Stimulated activated effector memory CD8-positive, alpha-beta T cell treated with anti-CD3 and anti-CD28 coated beads, Interleukin-12 subunit alpha, Interleukin-12 subunit beta, amount 100 ng/mL, for 72 hours (primary cell): ENCODE measurements at regions not wholly inside any gene's neighbourhood (a gene's known extent, or its start where the extent isn't known, plus 50 kb on each side); places are given as distances from the start of the nearest gene placed in this dataset.

Experiments
- ATAC-seq: fragments of 150-1000 bp; cut with Tn5 transposase; 2 replicates; pipeline ENCODE4 v1.10.0; 2021
- DNase-seq, 2 donors: peaks; one replicate each; pipeline ENCODE4 v3.0.0; 2021 to 2022; ENCODE audit warnings: low spot score in 2 of 2
- H3K27ac Mint-ChIP-seq: one replicate; pipeline ENCODE4 v1.8.0; 2022; ENCODE audit warnings: mild to moderate bottlenecking, mixed read lengths
- H3K36me3 Mint-ChIP-seq: one replicate; pipeline ENCODE4 v1.8.0; 2022; ENCODE audit warnings: mild to moderate bottlenecking, mixed read lengths
- H3K4me1 Mint-ChIP-seq: one replicate; pipeline ENCODE4 v1.8.0; 2022; ENCODE audit warnings: mixed read lengths
- H3K4me3 Mint-ChIP-seq: one replicate; pipeline ENCODE4 v1.8.0; 2022; ENCODE audit warnings: mild to moderate bottlenecking, mixed read lengths
- H3K9me3 Mint-ChIP-seq: one replicate; pipeline ENCODE4 v1.8.0; 2022; ENCODE audit warnings: mixed read lengths

GRCh38 chr18:66211749-66212148, 392.1 kb downstream of the CDH19 start:
- H3K4me1 Mint-ChIP-seq: no peaks in the 10 kb centered on the region
- H3K4me3 Mint-ChIP-seq: no peak overlapping the region
- peaks cover 3% of the 10 kb centered on the region for H3K9me3 Mint-ChIP-seq
- no peaks in the 10 kb centered on the region for H3K36me3 Mint-ChIP-seq
- no peak for ATAC-seq
- no peak for DNase-seq
- no peak overlapping the region for H3K27ac Mint-ChIP-seq

DNA sequence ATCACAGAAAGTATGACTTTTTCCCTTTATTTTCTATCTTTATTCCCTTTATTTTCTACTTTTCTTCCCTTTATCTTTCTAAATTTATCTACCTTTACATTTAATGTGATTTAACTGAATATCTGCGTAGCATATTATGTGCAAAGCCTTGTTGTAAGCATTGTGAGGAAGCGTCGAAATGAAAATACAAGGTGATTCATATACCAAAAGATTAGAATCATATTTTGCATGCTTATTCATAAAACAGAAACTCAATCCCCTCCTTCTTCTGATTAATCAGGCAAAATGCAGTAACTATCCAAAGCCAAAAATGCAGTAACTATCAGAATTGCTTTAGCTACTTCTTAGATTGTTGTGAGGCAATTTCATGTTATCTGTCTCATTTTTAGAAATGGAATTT, 393.0 kb downstream of the CDH19 start:
- peaks cover 3% of the 10 kb centered on the region for H3K9me3 Mint-ChIP-seq
- ATAC-seq (no peak), DNase-seq (no peak)
- H3K36me3 Mint-ChIP-seq: no peaks in the 10 kb centered on the region
- H3K4me1 Mint-ChIP-seq: no peaks in the 10 kb centered on the region
- H3K27ac Mint-ChIP-seq: no peak overlapping the region
- H3K4me3 Mint-ChIP-seq: no peak overlapping the region

- ATAC-seq (no peak), DNase-seq (no peak)
- H3K36me3 Mint-ChIP-seq: no peaks in the 10 kb centered on the region
- peaks cover 6% of the 10 kb centered on the region for H3K9me3 Mint-ChIP-seq
- H3K27ac Mint-ChIP-seq: no peak overlapping the region
- no peak overlapping the region for H3K4me3 Mint-ChIP-seq
- H3K4me1 Mint-ChIP-seq: no peaks in the 10 kb centered on the region
Measured at GRCh38 chr18:66209656-66210055, 394.2 kb downstream of the CDH19 start.

GRCh38 chr18:66196805-66197204, 407.1 kb downstream of the CDH19 start:
- Mint-ChIP-seq H3K9me3 (peaks cover 15% of the 10 kb centered on the region), H3K36me3 (no peaks in the 10 kb centered on the region), H3K27ac (no peak overlapping the region), H3K4me3 (no peak overlapping the region), H3K4me1 (no peaks in the 10 kb centered on the region)
- DNase-seq: no peak
- no peak for ATAC-seq

GRCh38 chr18:66193938-66194337, 410.0 kb downstream of the CDH19 start:
- H3K36me3 Mint-ChIP-seq: no peaks in the 10 kb centered on the region
- H3K4me3 Mint-ChIP-seq: no peak overlapping the region
- H3K9me3 Mint-ChIP-seq: peaks cover 14% of the 10 kb centered on the region
- no peaks in the 10 kb centered on the region for H3K4me1 Mint-ChIP-seq
- ATAC-seq (no peak), DNase-seq (no peak)
- no peak overlapping the region for H3K27ac Mint-ChIP-seq

GRCh38 chr18:66193394-66193793, 410.5 kb downstream of the CDH19 start:
- H3K9me3 Mint-ChIP-seq: peaks cover 15% of the 10 kb centered on the region
- peak; percentile 31 for ATAC-seq
- no peak overlapping the region for H3K4me3 Mint-ChIP-seq
- H3K4me1 Mint-ChIP-seq: no peaks in the 10 kb centered on the region
- H3K36me3 Mint-ChIP-seq: no peaks in the 10 kb centered on the region
- no peak overlapping the region for H3K27ac Mint-ChIP-seq
- no peak for DNase-seq

GRCh38 chr18:66168685-66169235, 417.9 kb downstream of the CDH7 start:
- DNase-seq: no peak

DNA sequence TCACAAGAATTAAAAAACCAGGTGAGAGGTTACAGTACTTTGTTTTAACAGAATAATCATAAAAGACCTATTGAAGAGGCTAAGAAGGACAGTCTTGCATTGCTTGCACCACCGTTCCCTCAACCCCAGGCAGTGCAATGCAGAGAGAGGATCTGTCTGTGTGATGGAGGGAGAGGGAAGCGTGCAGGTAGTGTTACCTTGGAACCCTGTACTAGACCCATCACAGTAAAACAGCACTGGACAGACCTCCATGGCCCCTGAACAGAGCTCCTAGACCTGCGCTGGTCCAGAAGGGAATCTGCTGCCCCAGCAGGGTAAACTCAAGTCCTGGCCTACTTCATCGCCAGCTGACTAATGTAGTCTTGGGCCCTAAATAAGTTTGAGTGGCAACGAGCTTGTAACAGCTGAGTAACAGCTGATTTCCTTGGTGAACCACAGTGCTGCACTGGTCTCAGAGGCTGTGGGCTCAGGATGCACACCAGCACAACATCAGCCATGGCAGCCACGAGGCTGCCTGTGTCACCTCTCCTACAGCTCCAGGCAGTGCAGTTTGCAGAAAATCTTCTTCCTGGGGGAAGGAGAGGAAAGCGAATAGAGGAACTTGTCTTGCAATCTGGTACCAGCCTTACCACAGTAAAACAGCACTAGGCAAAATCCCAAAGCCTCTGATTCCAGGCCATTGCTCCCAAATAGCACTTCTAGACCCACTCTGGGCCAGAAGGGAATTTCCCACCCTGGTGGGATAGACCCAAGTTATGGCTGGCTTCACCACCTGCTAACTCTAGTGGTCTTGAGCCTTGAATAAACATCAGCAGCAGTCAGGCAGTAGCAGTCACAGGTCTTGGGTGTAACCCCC, 417.2 kb downstream of the CDH7 start:
- Mint-ChIP-seq H3K36me3 (no peaks in the 10 kb centered on the region), H3K4me3 (no peak overlapping the region), H3K27ac (no peak overlapping the region), H3K4me1 (no peaks in the 10 kb centered on the region), H3K9me3 (peaks cover 25% of the 10 kb centered on the region)
- DNase-seq (no peak), ATAC-seq (peak; percentile 54)

More at GRCh38 chr18:66168685-66169235, 417.9 kb downstream of the CDH7 start:
- Mint-ChIP-seq H3K27ac (no peak overlapping the region), H3K9me3 (peaks cover 28% of the 10 kb centered on the region), H3K4me1 (no peaks in the 10 kb centered on the region), H3K4me3 (no peak overlapping the region), H3K36me3 (no peaks in the 10 kb centered on the region)
- no peak for ATAC-seq

DNA sequence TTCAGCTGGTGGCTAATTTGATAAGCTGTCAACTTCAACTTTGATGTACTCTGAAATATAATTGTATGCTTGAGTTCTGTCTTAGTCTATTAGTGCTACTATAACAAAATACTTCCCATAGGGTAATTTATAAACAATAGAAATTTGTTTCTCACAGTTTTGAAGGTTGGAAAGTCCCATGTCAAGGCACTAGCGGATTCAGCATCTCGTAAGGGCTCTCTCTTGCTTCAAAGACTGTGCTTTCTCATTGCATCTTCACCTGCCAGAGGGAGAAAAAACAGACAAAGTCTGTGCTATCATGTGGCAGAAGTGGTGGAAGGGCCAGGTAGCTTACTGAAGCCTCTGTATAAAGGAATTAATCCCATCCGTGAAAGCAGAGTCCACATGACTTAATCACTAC, 409.2 kb downstream of the CDH7 start:
- DNase-seq (no peak), ATAC-seq (no peak)
- Mint-ChIP-seq H3K4me3 (no peak overlapping the region), H3K36me3 (no peaks in the 10 kb centered on the region), H3K27ac (no peak overlapping the region), H3K9me3 (peaks cover 18% of the 10 kb centered on the region), H3K4me1 (no peaks in the 10 kb centered on the region)

- DNase-seq: no peak
- Mint-ChIP-seq H3K27ac (no peak overlapping the region), H3K4me3 (no peak overlapping the region), H3K36me3 (no peaks in the 10 kb centered on the region), H3K4me1 (no peaks in the 10 kb centered on the region), H3K9me3 (peaks cover 17% of the 10 kb centered on the region)
- no peak for ATAC-seq
Measured at GRCh38 chr18:66159451-66159850, 408.6 kb downstream of the CDH7 start.

DNA sequence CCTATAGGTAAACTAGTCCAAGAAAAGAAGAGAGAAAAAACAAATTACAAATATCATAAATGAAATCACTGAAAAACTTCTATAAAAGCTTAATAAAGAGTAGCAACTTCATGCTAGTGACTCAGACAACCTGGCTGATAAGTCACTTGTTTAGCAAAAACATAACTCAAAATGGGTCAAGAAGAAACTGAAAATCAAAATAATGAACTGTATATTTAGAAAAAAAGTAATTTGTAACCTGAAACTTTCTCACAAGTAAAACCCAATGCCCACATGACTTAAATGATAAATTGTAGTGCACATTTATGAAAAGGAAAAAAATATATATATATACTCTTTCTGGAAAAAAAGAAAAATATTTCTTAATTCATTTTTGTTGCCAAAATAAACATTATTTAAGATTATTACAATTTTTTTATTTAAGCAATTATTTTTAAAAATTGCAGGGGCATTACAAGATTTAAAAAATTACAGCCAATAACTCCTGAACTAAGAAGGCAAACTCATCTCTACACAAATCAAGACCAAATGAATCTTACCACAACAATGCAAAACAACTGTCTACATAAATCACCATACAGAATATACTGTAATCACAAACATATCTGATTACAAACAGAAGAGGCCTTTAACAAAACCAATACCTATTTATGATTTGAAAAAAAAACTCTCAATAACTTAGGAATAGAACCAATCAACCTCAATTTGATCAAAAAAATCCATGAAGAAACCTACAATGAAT, 406.3 kb downstream of the CDH7 start:
- Mint-ChIP-seq H3K27ac (no peak overlapping the region), H3K4me3 (no peak overlapping the region), H3K4me1 (no peaks in the 10 kb centered on the region), H3K9me3 (peaks cover 14% of the 10 kb centered on the region), H3K36me3 (no peaks in the 10 kb centered on the region)
- ATAC-seq (no peak), DNase-seq (no peak)

- ATAC-seq (no peak), DNase-seq (no peak)
- Mint-ChIP-seq H3K36me3 (no peaks in the 10 kb centered on the region), H3K27ac (no peak overlapping the region), H3K4me1 (no peaks in the 10 kb centered on the region), H3K4me3 (no peak overlapping the region), H3K9me3 (peaks cover 19% of the 10 kb centered on the region)
Measured at GRCh38 chr18:66150650-66151049, 399.8 kb downstream of the CDH7 start.

DNA sequence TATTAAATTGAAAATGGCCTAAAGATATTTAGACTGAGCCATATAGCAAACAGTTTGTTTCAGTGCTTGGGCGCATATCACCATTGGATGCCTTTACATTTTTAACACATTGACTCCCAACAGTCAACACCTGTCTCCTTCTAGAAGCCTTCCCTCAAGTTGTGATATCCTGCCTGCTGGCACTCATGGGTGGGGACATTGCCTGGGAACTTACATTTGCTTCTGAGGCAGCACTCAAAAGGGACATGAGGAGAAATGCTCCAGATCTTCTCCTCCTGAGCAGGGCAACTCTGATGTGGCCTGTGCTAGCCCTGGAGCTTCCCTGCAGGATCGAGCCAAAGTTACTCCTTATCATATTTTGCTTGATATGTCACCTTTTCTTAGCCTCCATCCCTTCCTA, 392.2 kb downstream of the CDH7 start:
- no peaks in the 10 kb centered on the region for H3K36me3 Mint-ChIP-seq
- no peak overlapping the region for H3K27ac Mint-ChIP-seq
- H3K9me3 Mint-ChIP-seq: peaks cover 15% of the 10 kb centered on the region
- no peak overlapping the region for H3K4me3 Mint-ChIP-seq
- H3K4me1 Mint-ChIP-seq: no peaks in the 10 kb centered on the region
- no peak for ATAC-seq
- DNase-seq: no peak

- Mint-ChIP-seq H3K9me3 (peaks cover 9% of the 10 kb centered on the region), H3K4me3 (no peak overlapping the region), H3K27ac (no peak overlapping the region), H3K36me3 (no peaks in the 10 kb centered on the region), H3K4me1 (no peaks in the 10 kb centered on the region)
- DNase-seq (no peak), ATAC-seq (no peak)
Measured at GRCh38 chr18:66141716-66142115, 390.9 kb downstream of the CDH7 start.

GRCh38 chr18:66138642-66139041, 387.8 kb downstream of the CDH7 start:
- H3K4me1 Mint-ChIP-seq: no peaks in the 10 kb centered on the region
- no peak overlapping the region for H3K27ac Mint-ChIP-seq
- H3K4me3 Mint-ChIP-seq: no peak overlapping the region
- DNase-seq (no peak), ATAC-seq (no peak)
- H3K9me3 Mint-ChIP-seq: peaks cover 12% of the 10 kb centered on the region
- H3K36me3 Mint-ChIP-seq: no peaks in the 10 kb centered on the region

GRCh38 chr18:66136039-66136438, 385.2 kb downstream of the CDH7 start:
- H3K9me3 Mint-ChIP-seq: peaks cover 7% of the 10 kb centered on the region
- no peaks in the 10 kb centered on the region for H3K4me1 Mint-ChIP-seq
- ATAC-seq (no peak), DNase-seq (no peak)
- H3K36me3 Mint-ChIP-seq: no peaks in the 10 kb centered on the region
- no peak overlapping the region for H3K4me3 Mint-ChIP-seq
- no peak overlapping the region for H3K27ac Mint-ChIP-seq
